Neuronal stem cell (in vitro differentiated cells): ENCODE measurements at regions not wholly inside any gene's neighbourhood (a gene's known extent, or its start where the extent isn't known, plus 50 kb on each side); places are given as distances from the start of the nearest gene placed in this dataset.

Experiments used
- DNase-seq: peaks from one replicate; pipeline ENCODE4 v3.0.0-alpha.2; 2013; ENCODE audit warnings: low spot score
- H2AFZ ChIP-seq: one replicate; pipeline ENCODE4 v1.6.1; 2013; ENCODE audit warnings: mild to moderate bottlenecking, low read length, inconsistent platforms
- H2AK5ac ChIP-seq: 2 replicates; pipeline ENCODE4 v1.6.1; 2013; ENCODE audit warnings: low read depth, mild to moderate bottlenecking, inconsistent platforms, low read length, moderate library complexity, mixed read lengths
- H2BK120ac ChIP-seq: 2 replicates; pipeline ENCODE4 v1.6.1; 2013; ENCODE audit warnings: low read depth, mild to moderate bottlenecking, inconsistent platforms, low read length, moderate library complexity, mixed read lengths
- H2BK12ac ChIP-seq: one replicate; pipeline ENCODE4 v1.6.1; 2013; ENCODE audit warnings: low read length, inconsistent platforms
- H2BK15ac ChIP-seq: 2 replicates; pipeline ENCODE4 v1.6.1; 2013; ENCODE audit warnings: mild to moderate bottlenecking, low read length, inconsistent platforms, mixed read lengths
- H2BK5ac ChIP-seq: one replicate; pipeline ENCODE4 v1.6.1; 2013; ENCODE audit warnings: inconsistent platforms, mild to moderate bottlenecking, low read length, moderate library complexity
- H3K14ac ChIP-seq: one replicate; pipeline ENCODE4 v1.6.1; 2013; ENCODE audit warnings: low read length, inconsistent platforms
- H3K18ac ChIP-seq: 2 replicates; pipeline ENCODE4 v1.6.1; 2013; ENCODE audit warnings: low read length, inconsistent platforms
- H3K23ac ChIP-seq: 2 replicates; pipeline ENCODE4 v1.6.1; 2013; ENCODE audit warnings: low read depth, mild to moderate bottlenecking, mixed read lengths, low read length, inconsistent platforms; ENCODE audit not compliant: poor library complexity
- H3K27ac ChIP-seq: replicated peaks from 3 replicates; pipeline ENCODE4 v1.5.1; 2013; ENCODE audit warnings: low read length, inconsistent platforms
- H3K27me3 ChIP-seq, 3 experiments: 2 replicates each; pipeline ENCODE4 v1.6.1; 2013; ENCODE audit warnings: low read length in 3 of 3, mild to moderate bottlenecking in 2 of 3, inconsistent platforms in 1 of 3, low read depth in 1 of 3, mixed read lengths in 1 of 3, moderate library complexity in 1 of 3; ENCODE audit not compliant: control insufficient read depth in 3 of 3, insufficient read depth in 3 of 3
- H3K36me3 ChIP-seq, 2 donors: replicated peaks in 1 of 2; 2 replicates each; pipeline ENCODE4 v1.6.1; 2013; ENCODE audit warnings: low read length in 2 of 2; ENCODE audit not compliant: control insufficient read depth in 2 of 2, insufficient read depth in 2 of 2
- H3K4ac ChIP-seq: 2 replicates; pipeline ENCODE4 v1.6.1; 2013; ENCODE audit warnings: inconsistent platforms, mild to moderate bottlenecking, low read length, moderate library complexity
- H3K4me1 ChIP-seq, 2 donors: 1 replicate in 1 of 2; 2 replicates in 1 of 2; pipeline ENCODE4 v1.6.1; 2013; ENCODE audit warnings: low read length in 2 of 2, low read depth in 1 of 2; ENCODE audit not compliant: control insufficient read depth in 2 of 2, insufficient read depth in 1 of 2
- H3K4me2 ChIP-seq: one replicate; pipeline ENCODE4 v1.6.1; 2013; ENCODE audit warnings: mild to moderate bottlenecking, low read length, inconsistent platforms; ENCODE audit not compliant: insufficient read depth, poor library complexity, severe bottlenecking
- H3K4me3 ChIP-seq, 2 donors: 2 replicates each; pipeline ENCODE4 v1.5.1; 2013; ENCODE audit warnings: low read length in 2 of 2, mild to moderate bottlenecking in 2 of 2, inconsistent platforms in 1 of 2, moderate library complexity in 1 of 2
- H3K79me1 ChIP-seq: one replicate; pipeline ENCODE4 v1.6.1; 2013; ENCODE audit warnings: low read depth, mild to moderate bottlenecking, inconsistent platforms, low read length, moderate library complexity
- H3K9ac ChIP-seq: one replicate; pipeline ENCODE4 v1.6.1; 2013; ENCODE audit warnings: mild to moderate bottlenecking, low read depth, low read length, inconsistent platforms; ENCODE audit not compliant: poor library complexity
- H3K9me3 ChIP-seq, 2 donors: replicated peaks in 1 of 2; 2 replicates each; pipeline versions ENCODE3 to v1.6.1; 2013; ENCODE audit warnings: low read length in 2 of 2, mild to moderate bottlenecking in 2 of 2, inconsistent platforms in 1 of 2, low read depth in 1 of 2, mixed read lengths in 1 of 2, moderate library complexity in 1 of 2; ENCODE audit not compliant: control insufficient read depth in 2 of 2, insufficient read depth in 1 of 2
- H4K8ac ChIP-seq: one replicate; pipeline ENCODE4 v1.6.1; 2013; ENCODE audit warnings: low read depth, mild to moderate bottlenecking, inconsistent platforms, low read length, moderate library complexity
- H4K91ac ChIP-seq: one replicate; pipeline ENCODE4 v1.6.1; 2013; ENCODE audit warnings: low read length, low read depth, mild to moderate bottlenecking, inconsistent platforms; ENCODE audit not compliant: poor library complexity
- WGBS, 2 donors: extraction: QIAGEN DNeasy Blood & Tissue Kit; methylation state at CpG; one replicate each; pipeline ENCODE4 v1.1.7; 2013; ENCODE audit warnings: missing lambda C conversion rate in 2 of 2, mixed read lengths in 1 of 2; ENCODE audit not compliant: insufficient read length in 2 of 2, insufficient replicate concordance in 1 of 2; ENCODE audit errors: extremely low coverage in 2 of 2; 5-methylcytosine and 5-hydroxymethylcytosine counted together

DNA sequence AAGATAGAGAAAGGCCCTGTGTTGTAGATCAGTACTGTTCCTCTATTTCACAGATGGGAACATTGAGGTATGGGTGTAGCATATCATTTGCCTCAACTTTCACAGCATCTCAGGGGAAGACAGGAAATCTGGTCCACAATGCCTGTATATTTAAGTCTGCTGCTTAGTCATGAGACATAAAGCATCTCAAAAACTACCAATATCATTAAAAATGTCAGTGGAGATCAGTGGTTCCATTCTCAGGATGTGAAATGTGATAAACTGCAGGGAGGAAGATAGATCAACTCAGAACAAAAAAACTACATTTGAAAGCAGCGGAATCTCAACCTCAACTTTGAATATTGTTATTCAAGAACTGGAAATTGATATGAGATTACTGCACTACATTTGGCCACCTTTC, 192.9 kb upstream of the PREP start:
- H3K4ac ChIP-seq: no peak overlapping the region
- H3K4me2 ChIP-seq: no peak overlapping the region
- no peak overlapping the region for H3K14ac ChIP-seq
- H3K9ac ChIP-seq: no peak overlapping the region
- no peak overlapping the region for H2AFZ ChIP-seq
- H2BK5ac ChIP-seq: no peak overlapping the region
- H3K18ac ChIP-seq: no peak overlapping the region
- no peak overlapping the region for H2BK120ac ChIP-seq
- no peak overlapping the region for H2AK5ac ChIP-seq
- H3K27me3 ChIP-seq: no peaks in the 10 kb centered on the region
- H3K4me3 ChIP-seq: no peak overlapping the region
- no peak for DNase-seq
- no peaks in the 10 kb centered on the region for H3K79me1 ChIP-seq
- peaks cover 1 to 7% of the 10 kb centered on the region in 2 donors for H3K4me1 ChIP-seq
- H3K36me3 ChIP-seq: no peaks in the 10 kb centered on the region
- H3K27ac ChIP-seq: no peak overlapping the region
- no CpG with 5 or more reads among the region's 1 CpG for WGBS, 2 donors
- no peak overlapping the region for H3K23ac ChIP-seq
- H4K91ac ChIP-seq: no peak overlapping the region
- no peak overlapping the region for H2BK12ac ChIP-seq
- H2BK15ac ChIP-seq: no peak overlapping the region
- H3K9me3 ChIP-seq: no peaks in the 10 kb centered on the region
- H4K8ac ChIP-seq: no peak overlapping the region

DNA sequence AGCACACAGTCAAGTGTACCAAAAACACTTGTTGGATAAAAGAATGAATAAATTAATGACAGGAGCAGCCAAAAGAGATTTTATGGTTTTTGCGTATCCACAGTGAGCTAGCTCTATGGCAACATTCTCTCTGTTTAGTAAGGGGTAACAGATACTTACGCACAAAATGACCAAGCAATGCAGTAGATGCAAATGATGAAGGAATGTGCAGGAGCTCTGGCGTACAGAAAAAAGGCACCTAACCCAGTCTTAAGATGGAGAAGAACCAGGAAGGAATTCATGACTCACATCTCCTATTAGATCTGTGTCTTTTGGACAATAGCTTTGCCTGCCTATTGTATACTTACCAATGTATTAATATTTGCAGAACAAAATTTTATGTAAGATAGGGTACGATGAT, 191.9 kb upstream of the PREP start:
- H3K23ac ChIP-seq: no peak overlapping the region
- DNase-seq: no peak
- no peaks in the 10 kb centered on the region for H3K36me3 ChIP-seq
- H3K9ac ChIP-seq: no peak overlapping the region
- H3K9me3 ChIP-seq: no peaks in the 10 kb centered on the region
- H3K4ac ChIP-seq: no peak overlapping the region
- H3K27ac ChIP-seq: no peak overlapping the region
- no peak overlapping the region for H2BK5ac ChIP-seq
- no peak overlapping the region for H2AFZ ChIP-seq
- H2BK15ac ChIP-seq: no peak overlapping the region
- H3K4me3 ChIP-seq: no peak overlapping the region
- no peak overlapping the region for H2BK120ac ChIP-seq
- H3K18ac ChIP-seq: no peak overlapping the region
- H2AK5ac ChIP-seq: no peak overlapping the region
- H2BK12ac ChIP-seq: no peak overlapping the region
- H4K8ac ChIP-seq: no peak overlapping the region
- no peak overlapping the region for H3K4me2 ChIP-seq
- no peak overlapping the region for H3K14ac ChIP-seq
- H3K79me1 ChIP-seq: no peaks in the 10 kb centered on the region
- H3K4me1 ChIP-seq: peaks cover 1 to 7% of the 10 kb centered on the region in 2 donors
- H4K91ac ChIP-seq: no peak overlapping the region
- WGBS, 2 donors: no CpG with 5 or more reads among the region's 4 CpGs
- H3K27me3 ChIP-seq: no peaks in the 10 kb centered on the region

DNA sequence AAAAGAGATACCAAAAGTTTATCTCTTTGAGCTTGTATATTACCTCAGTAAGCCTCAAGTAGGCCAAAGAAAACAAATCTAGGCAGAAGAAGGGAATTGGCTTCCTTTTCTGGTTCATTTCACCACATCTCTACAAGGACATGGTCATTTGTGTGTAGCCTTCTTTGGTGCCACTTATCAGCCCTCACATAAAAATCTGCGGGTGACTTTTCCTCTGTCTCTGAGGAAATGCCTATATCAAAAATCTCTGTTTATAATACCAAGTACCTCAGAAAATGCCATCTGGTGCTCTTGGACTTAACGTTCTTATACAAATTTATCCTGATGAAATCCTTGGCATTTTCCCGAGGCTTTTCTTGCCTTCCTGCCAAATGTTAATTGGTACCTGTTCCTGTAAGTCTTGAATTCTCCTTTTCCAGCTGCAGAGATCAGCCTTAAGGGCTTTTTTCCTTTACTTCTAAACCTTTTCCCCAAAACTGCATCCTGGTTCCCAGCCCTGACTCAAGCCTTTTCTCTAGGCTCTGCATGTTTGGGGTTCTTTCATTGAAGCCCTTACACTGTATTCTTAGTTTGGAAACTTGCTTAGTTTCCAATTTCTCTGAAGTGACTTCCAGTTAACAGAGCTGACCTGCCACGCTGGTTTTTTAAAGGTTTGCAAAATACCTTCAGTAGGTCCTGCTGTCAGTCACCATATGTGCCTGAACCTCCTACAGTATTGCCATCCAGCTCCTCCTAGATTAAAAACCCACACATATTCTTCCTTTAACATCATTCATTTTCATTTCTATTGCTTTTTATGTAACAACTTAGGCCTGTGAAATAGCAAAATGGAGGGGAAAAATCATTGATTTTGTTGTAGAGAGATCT, 191.2 kb upstream of the PREP start:
- DNase-seq: no peak
- H3K27ac ChIP-seq: no peak overlapping the region
- H2BK120ac ChIP-seq: no peak overlapping the region
- H3K14ac ChIP-seq: no peak overlapping the region
- no peaks in the 10 kb centered on the region for H3K27me3 ChIP-seq
- no peak overlapping the region for H3K4me3 ChIP-seq
- H3K4me2 ChIP-seq: no peak overlapping the region
- no peak overlapping the region for H2BK12ac ChIP-seq
- H2AK5ac ChIP-seq: no peak overlapping the region
- H3K4me1 ChIP-seq: peaks cover 1 to 7% of the 10 kb centered on the region in 2 donors
- H2AFZ ChIP-seq: peak overlapping the region; percentile 47
- no CpG with 5 or more reads among the region's 4 CpGs for WGBS, 2 donors
- H3K9me3 ChIP-seq: no peaks in the 10 kb centered on the region
- no peak overlapping the region for H3K4ac ChIP-seq
- H4K91ac ChIP-seq: no peak overlapping the region
- H3K9ac ChIP-seq: no peak overlapping the region
- no peak overlapping the region for H3K18ac ChIP-seq
- H3K23ac ChIP-seq: no peak overlapping the region
- no peaks in the 10 kb centered on the region for H3K36me3 ChIP-seq
- no peak overlapping the region for H2BK5ac ChIP-seq
- no peak overlapping the region for H4K8ac ChIP-seq
- no peak overlapping the region for H2BK15ac ChIP-seq
- no peaks in the 10 kb centered on the region for H3K79me1 ChIP-seq

DNA sequence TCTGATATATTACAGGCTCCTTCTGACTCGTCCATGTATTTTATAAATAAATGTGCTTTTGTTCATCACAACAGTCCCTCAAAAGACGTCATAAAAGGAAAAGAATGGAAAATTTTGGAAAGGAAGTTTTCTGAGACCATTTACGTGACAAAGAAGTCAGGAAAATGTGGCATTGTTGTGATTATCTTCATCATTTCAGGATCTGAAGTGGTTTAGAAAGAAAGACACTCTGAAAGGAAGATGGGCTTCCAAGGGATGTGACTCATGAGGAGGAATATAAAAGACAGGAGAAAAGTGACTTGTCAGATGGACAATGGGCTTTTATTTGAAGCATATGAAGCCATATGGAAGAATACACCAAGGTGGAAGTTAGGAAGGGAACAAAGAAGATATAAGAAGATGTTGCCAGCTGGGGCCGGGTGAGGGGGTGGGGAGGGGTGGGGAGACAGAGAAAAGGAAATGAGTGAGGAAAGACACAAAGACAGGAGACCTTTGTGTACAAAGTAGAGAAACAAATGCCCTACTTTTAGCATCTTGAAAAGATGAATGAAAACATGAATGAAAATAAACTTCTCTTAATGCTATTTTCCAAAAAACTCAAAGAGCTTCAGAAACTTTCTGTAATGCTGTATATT, 190.3 kb upstream of the PREP start:
- Histone ChIP-seq H3K4ac (no peak overlapping the region), H4K8ac (no peak overlapping the region), H3K36me3 (no peaks in the 10 kb centered on the region), H3K79me1 (no peaks in the 10 kb centered on the region), H3K4me3 (no peak overlapping the region), H3K4me2 (no peak overlapping the region), H2AK5ac (no peak overlapping the region), H3K18ac (no peak overlapping the region), H3K9ac (no peak overlapping the region), H3K14ac (no peak overlapping the region), H3K27ac (no peak overlapping the region), H3K9me3 (no peaks in the 10 kb centered on the region), H3K27me3 (no peaks in the 10 kb centered on the region), H2BK15ac (no peak overlapping the region), H4K91ac (no peak overlapping the region), H2BK12ac (no peak overlapping the region), H2AFZ (peak overlapping the region; percentile 9), H3K4me1 (peaks cover 1 to 9% of the 10 kb centered on the region in 2 donors), H2BK120ac (no peak overlapping the region), H3K23ac (no peak overlapping the region), H2BK5ac (no peak overlapping the region)
- DNase-seq: no peak
- no CpG with 5 or more reads among the region's 4 CpGs for WGBS, 2 donors
